Midbrain (tissue), 1 donor: ENCODE measurements at regions not wholly inside any gene's neighbourhood (a gene's known extent, or its start where the extent isn't known, plus 50 kb on each side); places are given as distances from the start of the nearest gene placed in this dataset.
"Not testable (repeated sequence)": the region's sequence is repeated elsewhere in the genome, so short reads cannot be mapped to it uniquely, and the experiment has no call there.

Experiments used
- DNase-seq: peaks from one replicate; lab custom pipeline; 2025; lab: John Stamatoyannopoulos, UW

- no peak for DNase-seq
Measured at GRCh38 chr18:71237641-71238040, 948.8 kb downstream of the SOCS6 start.

GRCh38 chr18:71233177-71233576, 944.3 kb downstream of the SOCS6 start:
- no peak for DNase-seq

DNA sequence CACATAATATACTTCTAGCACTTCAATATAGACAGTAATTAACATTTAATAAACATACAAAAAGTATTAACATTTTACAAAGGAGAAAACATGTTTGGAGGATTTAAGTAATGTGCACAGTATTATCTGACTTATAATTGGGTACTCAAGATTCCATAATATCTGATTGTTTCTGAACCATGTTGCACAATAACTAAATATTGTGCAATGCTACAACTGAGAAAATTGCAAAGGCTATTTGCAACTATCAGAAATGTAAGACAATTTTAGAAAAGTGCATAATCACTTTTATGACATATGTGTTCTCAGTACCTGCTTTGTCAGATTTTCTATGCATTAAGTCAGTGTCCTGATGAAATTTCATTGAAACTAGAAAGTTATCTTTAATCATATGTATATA, 934.6 kb downstream of the SOCS6 start:
- no peak for DNase-seq

DNA sequence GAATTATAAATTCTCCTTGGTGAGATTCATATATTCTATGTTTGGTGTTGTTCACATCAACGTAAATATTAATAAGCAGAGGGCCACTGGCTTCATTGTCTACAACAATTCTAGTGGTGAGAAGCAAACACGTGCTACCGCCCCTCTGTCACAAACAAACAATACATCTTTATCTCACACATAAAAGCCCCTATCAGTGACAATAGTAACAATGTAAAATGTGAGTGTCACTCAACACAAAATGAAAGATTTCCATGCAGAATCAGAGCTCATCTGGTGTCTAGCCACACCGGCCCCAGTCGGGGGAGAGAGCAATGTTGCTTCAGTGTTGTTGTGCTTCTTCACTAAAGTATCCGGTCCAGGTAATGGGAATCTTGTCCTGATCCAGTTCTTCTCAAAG, 932.6 kb downstream of the SOCS6 start:
- peak; percentile 40 for DNase-seq

GRCh38 chr18:71212739-71213138, 923.9 kb downstream of the SOCS6 start:
- not testable (repeated sequence) for DNase-seq

DNA sequence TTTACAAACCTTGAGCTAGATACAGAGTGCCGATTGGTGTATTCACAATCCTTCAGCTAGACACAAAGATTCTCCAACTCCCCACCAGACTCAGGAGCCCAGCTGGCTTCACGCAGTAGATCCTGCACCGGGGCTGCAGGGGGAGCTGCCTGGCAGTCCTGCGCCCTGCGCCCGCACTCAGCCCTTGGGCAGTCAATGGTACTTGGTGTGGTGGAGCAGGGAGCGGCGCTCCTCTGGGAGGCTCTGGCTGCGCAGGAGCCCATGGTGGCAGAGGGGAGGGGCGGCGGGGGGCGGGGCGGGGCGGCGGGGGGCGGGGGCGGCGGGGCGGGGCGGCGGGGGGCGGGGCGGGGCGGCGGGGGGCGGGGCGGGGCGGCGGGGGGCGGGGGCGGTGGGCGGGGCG, 923.4 kb downstream of the SOCS6 start:
- DNase-seq, result no peak

DNA sequence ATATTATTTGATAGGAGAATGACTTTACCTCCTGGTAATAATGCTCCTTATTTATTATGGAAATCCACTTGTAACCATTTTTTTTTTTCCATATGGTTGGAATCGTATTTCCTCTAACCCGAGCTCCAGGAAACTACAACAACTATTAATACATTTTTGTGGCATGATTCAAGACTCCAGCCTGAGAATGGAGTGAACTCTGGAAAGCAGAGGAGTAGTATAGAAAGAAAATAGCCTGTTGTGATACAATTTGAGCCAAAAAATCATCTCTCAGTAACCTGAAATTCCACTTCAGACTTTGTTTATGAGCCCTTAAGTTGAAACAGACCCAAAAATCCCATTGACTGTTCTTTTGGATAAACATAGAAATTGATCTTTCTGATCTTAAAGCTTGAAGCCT, 921.1 kb downstream of the SOCS6 start:
- DNase-seq, result no peak

DNA sequence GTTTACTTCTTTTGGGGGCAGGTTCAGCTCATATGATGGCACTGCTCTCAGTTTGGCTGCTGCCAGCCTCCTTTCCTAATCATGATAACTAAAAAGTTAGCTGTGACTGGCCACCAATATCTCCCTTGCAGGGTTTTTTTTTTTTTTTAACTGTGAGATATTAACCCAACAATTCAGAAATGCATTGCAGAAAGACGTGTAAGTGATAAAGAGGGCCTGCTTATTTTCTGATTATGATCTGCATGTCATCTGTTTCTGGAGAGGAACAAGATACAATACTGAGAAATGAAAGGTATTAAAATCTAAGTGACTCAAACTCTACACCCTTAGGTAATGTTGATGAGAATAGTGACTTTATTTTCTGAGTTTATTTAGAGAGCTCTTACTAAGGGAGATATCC, 905.6 kb downstream of the SOCS6 start:
- DNase-seq, result no peak

DNA sequence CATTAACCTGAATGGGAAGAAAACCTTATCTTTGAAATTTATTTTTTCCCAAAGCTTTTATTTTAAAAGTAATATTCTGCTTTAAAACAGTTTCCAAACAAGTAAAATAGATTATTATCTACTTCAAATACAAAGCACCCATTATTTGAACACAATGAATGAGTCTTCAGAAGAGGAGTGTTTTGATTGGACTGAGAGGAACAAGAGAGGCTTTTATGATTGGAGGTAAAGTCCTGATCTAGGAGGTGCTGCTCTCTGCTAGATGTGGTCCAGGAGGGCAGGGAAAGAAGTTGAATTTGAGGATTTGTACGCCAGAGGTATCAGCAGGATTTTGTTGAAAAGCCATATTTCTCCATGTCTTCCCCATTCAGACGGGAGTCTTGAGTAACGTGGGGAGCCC, 900.7 kb downstream of the SOCS6 start:
- DNase-seq, result peak; percentile 43

GRCh38 chr18:71168557-71169145, 879.8 kb downstream of the SOCS6 start:
- DNase-seq, result no peak

DNA sequence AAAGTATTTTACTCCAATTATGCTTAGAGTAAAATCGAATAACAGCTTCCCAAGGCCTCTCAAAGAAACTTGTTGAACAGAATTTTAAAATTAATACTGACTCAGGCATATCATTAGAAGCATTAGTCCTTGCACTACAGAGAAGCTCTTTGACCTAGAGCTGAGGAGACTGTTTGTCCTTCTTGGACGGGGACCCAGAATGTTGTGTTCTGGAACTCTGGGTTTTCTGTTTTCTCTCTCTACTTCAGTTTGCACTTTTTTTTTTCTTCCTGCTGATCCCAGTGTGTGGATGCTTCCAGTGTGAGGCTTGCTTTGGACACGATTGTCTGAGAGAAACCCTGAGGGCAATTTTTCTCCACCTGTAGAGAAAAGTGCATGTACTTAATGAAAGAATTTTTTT, 847.6 kb downstream of the SOCS6 start:
- DNase-seq, result peak; percentile 84

- DNase-seq, result no peak
Measured at GRCh38 chr18:71134122-71134521, 845.3 kb downstream of the SOCS6 start.

DNA sequence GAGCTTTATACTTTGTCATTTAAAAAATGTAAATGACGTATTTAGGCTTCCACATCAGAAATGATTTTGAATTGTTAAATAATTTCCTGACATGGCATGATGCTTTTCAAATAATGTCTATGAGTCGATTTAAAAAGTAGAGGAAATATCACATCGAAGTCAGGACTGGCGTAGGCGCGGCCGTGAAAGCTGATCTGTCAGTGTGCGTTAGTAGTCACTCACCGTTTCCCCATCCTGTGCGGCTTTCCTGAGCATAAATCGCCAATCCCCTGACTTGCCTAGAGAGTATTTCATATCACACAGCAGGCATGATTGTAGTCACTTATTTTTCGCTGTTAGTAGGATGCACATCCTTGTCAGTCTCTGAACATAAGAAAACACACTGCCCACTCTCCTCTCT, 843.1 kb downstream of the SOCS6 start:
- no peak for DNase-seq

DNA sequence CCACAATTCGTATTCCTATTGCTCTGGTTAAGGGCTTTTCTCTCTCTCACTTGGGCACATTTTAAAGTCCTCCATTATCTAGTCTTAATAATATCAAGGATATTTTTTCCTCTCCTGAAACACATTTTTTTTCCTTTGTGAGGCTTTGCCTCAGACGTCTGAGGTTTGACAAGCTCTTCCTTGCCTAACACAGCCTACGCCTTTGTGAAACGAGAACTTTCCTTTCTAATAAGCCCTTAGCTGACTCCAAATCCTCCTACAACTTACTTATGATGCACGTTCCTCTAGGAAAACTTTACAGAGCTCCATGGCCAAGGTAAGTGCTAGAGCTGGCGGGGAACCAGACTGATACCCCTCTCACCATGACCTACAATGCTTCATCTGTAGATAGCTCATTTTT, 841.5 kb downstream of the SOCS6 start:
- no peak for DNase-seq

DNA sequence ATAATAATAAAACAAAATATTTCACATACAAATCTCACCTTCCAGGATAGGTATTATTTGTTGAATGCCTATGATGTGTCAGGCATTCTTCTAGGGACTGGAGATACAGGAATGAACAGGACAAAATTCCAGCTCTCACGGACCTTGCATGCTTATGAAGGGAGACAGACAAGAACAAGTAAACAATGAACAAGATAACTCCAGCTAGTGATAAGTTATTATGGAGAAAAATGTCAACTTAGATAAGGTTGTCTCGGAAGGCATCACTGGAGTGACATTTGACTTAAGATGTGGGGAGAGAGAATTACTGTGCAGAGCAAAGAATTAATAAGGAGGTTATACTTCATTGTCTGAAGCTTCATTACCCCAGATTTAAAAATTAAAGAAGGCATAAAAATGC, 836.7 kb downstream of the SOCS6 start:
- DNase-seq, result no peak

- no peak for DNase-seq
Measured at GRCh38 chr18:71116535-71116934, 827.7 kb downstream of the SOCS6 start.

DNA sequence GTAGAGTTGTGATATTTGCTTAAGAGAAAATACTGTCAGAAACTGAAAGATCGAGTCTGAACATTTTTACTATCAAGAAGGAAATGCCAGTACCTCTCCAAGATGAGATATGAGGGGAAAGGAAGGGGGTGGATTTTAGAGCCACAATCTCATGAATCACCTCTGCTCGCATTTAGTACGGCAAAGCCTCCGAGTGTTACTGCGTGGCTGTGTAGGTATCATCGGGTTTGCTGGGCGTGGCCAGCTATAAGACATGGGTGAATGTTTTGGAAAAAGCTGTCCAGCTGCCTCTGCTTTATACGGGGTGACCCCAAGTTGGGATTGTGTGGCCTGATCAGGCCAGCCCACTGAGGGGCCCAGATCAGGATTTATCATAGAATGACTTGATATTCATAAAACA, 826.4 kb downstream of the SOCS6 start:
- no peak for DNase-seq

DNA sequence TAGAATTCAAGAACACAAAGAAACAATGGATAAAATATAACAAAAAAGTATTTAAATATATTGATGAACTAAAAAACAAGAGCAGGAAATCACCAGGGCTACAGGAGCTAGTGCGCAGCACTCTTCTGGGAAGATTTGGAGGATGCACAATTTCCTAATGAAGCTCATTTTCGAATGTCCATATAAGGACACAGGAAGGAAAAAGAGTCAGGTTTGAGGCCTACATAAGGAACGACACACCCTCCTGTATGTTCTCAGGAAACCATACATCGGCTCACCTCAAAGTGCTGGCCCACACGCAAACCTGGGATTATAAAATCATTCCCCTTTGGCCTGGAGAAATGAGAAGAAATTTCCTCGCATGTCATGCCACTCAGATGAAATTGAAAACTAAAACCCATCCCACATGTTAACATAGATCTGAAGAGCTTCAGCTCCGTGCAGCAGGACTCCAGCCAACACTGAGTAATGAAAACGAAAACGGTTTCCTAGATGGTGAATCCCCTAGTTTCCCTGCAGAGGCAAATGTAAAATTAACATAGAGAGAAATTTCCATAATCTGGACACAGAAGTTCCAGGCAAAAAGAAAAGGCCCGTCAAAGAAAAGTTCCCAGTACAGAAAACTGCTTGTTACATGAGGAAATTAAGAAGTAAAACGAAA, 825.8 kb downstream of the SOCS6 start:
- DNase-seq, result no peak

GRCh38 chr18:71107244-71107643, 818.4 kb downstream of the SOCS6 start:
- no peak for DNase-seq

DNA sequence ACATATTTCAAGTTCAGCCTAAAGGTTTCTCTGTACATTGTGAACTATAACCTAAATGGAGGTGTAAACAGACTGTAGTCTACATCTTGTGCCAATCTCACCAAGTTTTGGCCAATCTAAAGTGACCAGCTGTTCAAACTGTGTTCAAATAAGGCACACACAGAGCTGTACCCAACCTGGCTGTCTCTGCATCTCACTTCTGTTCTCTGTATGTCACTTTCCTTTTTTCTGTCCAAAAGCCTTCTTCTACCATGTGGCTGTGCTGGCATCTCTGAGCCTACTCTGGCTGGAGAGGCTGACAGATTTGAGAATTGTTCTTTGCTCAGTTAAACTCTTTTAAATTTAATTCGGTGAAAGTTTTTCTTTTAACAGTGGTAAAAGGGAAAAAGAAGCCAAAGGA, 817.9 kb downstream of the SOCS6 start:
- peak; percentile 44 for DNase-seq

DNA sequence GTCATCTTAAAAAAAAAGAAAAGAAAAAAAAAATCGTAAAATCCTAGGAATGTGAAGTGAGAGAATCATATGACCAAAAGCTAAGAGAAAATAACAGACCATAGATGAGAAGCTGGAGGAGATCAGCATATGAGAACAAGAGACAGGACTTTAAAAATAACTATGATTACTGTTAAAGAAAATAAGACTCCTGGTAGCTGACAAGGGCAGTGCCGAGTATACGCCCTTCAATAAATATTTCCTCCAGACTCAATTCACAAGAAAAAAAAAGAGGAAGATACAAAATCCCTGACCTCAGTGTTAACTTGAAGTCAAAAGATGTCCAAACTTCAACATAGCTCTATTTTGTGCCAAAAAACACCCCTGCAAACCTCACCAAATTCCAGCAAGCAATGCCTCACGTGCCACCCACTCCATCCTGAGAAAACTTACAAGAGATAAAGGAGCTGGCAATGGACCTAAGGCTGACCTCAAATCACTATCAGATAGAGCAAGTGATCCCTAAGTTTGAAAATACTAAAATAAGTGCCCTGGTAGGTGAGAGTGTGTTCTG, 817.2 kb downstream of the SOCS6 start:
- DNase-seq, result no peak

DNA sequence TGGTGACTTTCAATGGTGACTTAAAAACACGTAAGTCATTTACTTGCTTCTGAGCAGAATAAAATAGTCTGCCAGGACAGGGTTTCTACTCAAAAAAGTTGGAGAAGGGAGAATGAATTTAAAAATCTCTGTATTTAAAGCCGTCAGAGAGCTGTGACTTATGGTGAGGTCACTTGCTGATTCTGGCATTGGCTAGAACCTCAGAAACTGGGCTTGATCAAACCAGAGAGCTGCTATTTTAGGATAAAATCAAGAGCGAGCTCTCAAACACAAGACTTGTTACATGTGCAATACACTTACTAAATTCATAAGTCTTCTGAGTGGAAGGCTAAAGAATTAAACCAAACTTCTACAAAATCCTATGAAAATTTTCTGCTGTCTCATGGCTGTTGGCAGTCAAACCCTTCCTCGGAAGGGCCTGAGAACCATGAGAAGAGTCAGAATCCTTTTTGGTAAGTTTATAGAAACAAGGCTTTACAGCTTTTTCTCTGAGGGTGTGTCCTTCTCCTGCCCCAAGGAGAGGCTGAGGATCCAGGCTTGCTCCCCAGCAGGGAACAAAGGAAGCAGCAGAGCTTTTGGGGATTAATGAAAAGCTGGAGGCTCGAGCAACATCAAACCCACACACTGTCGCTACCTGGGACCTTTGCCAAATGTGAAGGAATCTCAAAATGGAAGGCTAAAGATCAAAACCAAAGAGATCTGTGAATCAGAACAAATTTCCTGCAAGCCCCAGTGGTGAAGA, 816.4 kb downstream of the SOCS6 start:
- DNase-seq, result peak; percentile 17

GRCh38 chr18:71079606-71080005, 790.8 kb downstream of the SOCS6 start:
- DNase-seq, result peak; percentile 8
